ENCODE measurements at regions not wholly inside any gene's neighbourhood (a gene's known extent, or its start where the extent isn't known, plus 50 kb on each side); places are given as distances from the start of the nearest gene placed in this dataset.

DNA sequence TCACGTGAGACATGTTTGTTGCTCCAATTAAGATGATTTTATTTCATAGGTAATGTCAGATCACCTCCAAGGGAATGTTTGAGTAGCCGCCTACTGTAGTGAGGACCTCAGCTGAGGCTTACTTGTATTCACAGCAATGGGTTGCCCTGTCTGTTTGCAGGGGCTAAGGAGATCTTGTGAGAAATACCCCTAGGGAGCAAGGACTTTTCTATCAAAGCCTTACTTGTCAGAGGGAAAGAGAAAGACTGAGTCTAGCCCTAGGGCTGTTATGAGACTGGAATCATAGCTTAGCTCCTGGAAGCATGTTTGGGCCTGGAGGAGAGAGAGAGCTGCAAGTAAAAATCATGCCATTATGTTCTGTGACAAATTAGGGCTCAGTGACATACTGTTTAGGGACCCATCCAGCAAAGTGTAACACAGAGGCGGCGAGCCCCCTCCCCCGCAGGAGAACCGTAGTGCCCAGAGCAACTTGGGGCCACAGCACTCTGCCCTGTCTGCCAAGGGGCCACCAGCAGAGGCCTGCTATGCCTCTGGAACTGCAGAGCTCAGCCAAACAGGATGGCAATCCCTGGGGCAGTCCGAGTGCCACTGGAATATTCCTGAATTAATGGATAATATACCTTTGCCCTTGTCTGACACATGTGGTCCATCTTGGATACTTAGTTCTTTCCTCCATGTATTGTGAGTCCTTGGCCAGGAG, 178.8 kb downstream of the DACT1 start:
- no peak for DNase-seq (ENCODE audit: low read depth)
- TF ChIP-seq, protein P1, sequence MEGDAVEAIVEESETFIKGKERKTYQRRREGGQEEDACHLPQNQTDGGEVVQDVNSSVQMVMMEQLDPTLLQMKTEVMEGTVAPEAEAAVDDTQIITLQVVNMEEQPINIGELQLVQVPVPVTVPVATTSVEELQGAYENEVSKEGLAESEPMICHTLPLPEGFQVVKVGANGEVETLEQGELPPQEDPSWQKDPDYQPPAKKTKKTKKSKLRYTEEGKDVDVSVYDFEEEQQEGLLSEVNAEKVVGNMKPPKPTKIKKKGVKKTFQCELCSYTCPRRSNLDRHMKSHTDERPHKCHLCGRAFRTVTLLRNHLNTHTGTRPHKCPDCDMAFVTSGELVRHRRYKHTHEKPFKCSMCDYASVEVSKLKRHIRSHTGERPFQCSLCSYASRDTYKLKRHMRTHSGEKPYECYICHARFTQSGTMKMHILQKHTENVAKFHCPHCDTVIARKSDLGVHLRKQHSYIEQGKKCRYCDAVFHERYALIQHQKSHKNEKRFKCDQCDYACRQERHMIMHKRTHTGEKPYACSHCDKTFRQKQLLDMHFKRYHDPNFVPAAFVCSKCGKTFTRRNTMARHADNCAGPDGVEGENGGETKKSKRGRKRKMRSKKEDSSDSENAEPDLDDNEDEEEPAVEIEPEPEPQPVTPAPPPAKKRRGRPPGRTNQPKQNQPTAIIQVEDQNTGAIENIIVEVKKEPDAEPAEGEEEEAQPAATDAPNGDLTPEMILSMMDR (conservative IDR thresholded peaks at IDR 0.05; ENCODE audit: low read depth, low read length) = no peak
- H3K4me3 ChIP-seq (ENCODE audit: low read length) = no peak overlapping the region

DNA sequence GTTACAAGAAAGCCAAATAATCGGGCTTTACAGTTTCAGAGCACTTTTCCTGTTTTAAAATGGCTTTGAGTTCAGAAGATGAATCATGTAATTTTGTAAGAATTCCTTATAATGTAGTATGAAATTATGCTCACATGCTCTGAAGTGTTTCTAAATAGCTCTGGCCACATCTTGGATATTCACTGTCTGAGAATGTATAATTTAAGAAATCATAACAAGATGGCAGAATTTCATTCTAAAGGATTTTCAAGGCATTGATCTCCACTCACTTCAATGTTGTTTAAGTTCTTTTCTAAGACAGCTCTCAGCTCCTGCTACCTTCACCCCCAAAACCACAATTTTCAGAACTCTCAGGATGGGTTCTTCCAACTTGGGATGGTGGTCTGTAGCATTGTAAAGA, 180.1 kb downstream of the DACT1 start:
- DNase-seq (ENCODE audit: low read depth) = no peak
- TF ChIP-seq, protein P1 (conservative IDR thresholded peaks at IDR 0.05; ENCODE audit: low read depth, low read length) = no peak

DNA sequence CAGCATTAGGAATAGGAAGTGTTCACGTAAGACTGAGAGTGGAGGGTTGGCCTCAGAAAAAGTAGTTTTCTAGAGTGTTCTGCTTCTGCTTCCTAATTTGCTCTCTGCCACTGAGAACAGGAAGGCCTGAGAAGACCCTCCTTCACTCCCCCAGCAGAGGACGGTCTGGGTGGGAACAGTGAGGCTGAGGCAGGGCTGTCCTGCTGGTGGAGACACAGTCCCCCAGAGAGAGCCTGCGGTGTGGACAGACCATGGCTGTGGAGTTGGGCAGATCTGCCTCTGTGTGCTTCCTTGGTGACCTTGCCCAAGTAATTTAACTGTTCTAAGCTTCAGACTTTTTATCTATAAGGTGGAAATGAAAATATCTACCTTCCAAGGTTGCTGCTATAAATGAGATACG, 182.3 kb downstream of the DACT1 start:
- no peak overlapping the region for H3K4me3 ChIP-seq (ENCODE audit: low read length)
- DNase-seq (ENCODE audit: low read depth) = no peak
- TF ChIP-seq, protein P1 (conservative IDR thresholded peaks at IDR 0.05; ENCODE audit: low read depth, low read length) = no peak

More for the DNA sequence above, 180.1 kb downstream of the DACT1 start:
- no peak overlapping the region for H3K4me3 ChIP-seq (ENCODE audit: low read length)

DNA sequence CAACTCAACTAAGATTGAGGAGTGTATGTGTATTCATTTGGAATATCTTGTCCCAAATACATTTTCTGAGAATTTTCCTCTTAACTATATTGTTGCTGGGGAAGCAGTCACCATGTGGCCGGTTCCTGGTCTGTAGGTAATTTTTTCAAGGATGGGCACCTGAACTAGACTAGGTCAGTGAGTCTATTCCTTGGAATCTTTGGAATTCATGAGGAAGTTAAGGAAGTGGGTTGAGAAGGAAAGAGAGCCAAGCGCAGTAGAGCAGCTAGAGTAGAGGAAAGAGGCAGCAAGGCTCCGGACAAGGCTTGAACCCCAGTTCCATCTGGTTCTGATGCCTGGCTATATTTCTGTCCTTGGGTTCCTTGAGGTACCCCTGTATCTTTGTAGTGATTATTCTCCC, 183.7 kb downstream of the DACT1 start:
- TF ChIP-seq, protein P1 (conservative IDR thresholded peaks at IDR 0.05; ENCODE audit: low read depth, low read length) = no peak
- H3K4me3 ChIP-seq (ENCODE audit: low read length) = no peak overlapping the region
- no peak for DNase-seq (ENCODE audit: low read depth)

DNA sequence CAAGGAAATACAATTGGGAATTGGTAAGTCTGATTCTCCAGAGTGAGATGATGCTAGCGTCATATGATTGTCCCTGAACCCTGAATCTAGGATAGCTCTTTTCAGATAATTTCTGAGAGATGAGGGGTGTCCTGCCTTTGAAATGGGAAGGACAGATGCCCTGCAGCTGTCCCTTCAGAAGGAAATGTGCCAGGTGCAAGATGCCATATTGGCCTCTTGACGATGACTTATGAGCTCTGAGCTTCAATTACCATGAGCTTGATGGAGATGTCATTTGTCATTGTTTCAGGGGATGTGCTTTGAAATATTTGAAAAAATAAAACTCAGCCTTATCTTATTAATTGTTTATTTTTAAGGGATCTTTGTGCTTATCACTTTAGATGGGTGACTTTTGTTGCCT, 185.1 kb downstream of the DACT1 start:
- TF ChIP-seq, protein P1 (conservative IDR thresholded peaks at IDR 0.05; ENCODE audit: low read depth, low read length) = no peak
- no peak for DNase-seq (ENCODE audit: low read depth)
- no peak overlapping the region for H3K4me3 ChIP-seq (ENCODE audit: low read length)

DNA sequence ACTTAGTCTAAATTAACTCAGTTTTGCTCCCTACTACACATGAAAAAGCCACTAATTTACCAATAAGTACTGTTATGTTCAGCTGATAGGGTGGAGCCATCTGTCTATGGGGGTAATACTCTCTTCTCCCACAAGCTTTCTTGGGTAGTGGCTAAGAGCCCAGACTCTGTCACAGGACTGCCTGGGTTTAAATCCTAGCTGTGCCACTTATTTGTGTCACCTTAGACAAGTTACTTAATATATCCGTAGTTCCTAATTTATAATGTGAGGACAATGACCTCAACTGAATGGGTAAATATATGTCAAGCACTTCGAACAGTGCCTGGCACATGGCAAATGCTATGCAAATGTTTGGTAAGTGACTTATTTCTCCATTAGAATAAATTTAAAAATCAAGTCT, 185.6 kb downstream of the DACT1 start:
- TF ChIP-seq, protein P1 (conservative IDR thresholded peaks at IDR 0.05; ENCODE audit: low read depth, low read length) = no peak

DNA sequence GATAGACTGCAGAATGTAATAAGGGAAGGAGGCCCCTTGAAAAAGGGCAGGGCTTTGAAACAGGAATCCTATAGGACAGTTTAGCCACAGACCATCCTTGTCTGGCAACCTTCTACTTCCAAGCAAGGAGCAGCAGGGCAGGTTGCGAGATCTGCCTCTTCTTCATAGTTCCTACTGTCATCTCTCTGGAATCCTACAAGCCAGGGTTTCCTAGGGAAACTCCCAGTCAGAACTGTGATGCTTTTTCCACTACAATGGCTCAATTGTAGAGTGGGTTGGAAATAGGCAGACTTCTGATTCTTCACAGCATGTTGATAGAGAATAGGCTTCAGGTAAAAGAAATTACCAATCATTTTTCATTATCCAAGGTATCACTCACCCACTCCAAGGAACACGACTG, 186.3 kb downstream of the DACT1 start:
- no peak overlapping the region for H3K4me3 ChIP-seq (ENCODE audit: low read length)
- no peak for DNase-seq (ENCODE audit: low read depth)
- TF ChIP-seq, protein P1 (conservative IDR thresholded peaks at IDR 0.05; ENCODE audit: low read depth, low read length) = no peak

More for the DNA sequence above, 185.6 kb downstream of the DACT1 start:
- no peak overlapping the region for H3K4me3 ChIP-seq (ENCODE audit: low read length)
- DNase-seq (ENCODE audit: low read depth) = no peak

All from retinal pigment epithelial cell (primary cell).